ENCODE measurements at regions not wholly inside any gene's neighbourhood (a gene's known extent, or its start where the extent isn't known, plus 50 kb on each side); places are given as distances from the start of the nearest gene placed in this dataset.

DNA sequence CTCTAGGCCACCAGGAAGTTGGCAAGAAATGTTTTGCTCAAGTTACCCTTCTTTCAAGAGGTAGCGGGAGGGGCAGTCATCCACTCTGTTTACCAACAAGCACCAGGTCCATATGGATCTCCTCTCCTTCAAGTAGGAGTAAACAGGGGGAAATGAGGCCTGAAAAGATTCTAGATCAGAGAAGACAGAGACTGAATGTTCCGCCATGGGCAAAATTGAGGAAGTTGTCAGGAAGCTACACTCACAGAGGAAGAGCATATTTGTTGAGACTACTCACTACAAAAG is 81.6 kb downstream of the KLF15 start:
- DNase-seq (ENCODE audit: low read depth) = no peak
- TF ChIP-seq, protein P1, sequence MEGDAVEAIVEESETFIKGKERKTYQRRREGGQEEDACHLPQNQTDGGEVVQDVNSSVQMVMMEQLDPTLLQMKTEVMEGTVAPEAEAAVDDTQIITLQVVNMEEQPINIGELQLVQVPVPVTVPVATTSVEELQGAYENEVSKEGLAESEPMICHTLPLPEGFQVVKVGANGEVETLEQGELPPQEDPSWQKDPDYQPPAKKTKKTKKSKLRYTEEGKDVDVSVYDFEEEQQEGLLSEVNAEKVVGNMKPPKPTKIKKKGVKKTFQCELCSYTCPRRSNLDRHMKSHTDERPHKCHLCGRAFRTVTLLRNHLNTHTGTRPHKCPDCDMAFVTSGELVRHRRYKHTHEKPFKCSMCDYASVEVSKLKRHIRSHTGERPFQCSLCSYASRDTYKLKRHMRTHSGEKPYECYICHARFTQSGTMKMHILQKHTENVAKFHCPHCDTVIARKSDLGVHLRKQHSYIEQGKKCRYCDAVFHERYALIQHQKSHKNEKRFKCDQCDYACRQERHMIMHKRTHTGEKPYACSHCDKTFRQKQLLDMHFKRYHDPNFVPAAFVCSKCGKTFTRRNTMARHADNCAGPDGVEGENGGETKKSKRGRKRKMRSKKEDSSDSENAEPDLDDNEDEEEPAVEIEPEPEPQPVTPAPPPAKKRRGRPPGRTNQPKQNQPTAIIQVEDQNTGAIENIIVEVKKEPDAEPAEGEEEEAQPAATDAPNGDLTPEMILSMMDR (IDR thresholded peaks at IDR 0.05; ENCODE audit: insufficient read depth, low read depth, low read length, missing control alignments) = no peak
- no peak overlapping the region for H3K4me3 ChIP-seq (ENCODE audit: low read depth, low read length)

DNA sequence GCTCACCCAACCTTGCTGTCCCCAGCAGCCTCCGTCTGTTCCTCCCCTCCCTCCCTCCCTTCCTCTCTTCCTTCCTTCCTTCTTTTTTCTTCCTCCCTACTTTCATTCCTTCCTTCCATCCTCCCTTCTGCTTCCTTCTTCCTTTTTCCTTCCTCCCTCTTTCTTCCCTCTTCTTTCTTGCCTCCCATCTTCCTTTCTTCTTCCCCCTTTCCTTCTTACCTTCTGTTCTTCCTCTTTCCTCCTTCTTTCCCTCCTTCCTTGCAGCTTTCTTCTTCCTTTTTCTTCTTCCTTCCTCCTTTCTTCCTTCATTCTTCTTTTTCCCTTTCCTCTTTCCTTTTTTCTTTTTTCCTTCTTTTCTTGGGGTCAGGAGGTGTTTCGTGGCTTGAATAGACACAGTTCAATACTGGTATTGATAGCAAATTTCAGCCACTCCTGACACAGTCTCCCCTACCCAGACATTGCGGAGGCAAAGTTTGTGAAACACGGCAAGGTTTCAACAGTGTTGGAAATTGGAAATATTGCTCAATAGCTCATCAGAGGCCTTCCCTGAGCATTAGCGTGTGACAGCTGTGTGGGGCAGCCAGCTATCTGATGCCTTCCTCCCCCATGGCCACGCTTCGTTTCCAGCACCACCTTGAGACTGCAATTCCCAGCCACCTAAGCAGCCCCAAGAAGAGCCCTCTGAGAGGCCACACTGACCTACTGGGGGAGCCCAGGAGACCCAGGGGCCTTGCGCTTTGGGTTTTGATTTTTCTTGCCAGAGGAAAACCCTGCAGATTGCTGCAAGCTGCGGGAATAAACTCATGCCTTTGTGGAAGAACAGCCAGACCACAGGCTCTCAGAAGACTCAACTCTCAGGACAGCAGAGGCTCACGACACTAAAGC is 82.2 kb downstream of the KLF15 start:
- TF ChIP-seq, protein P1 (IDR thresholded peaks at IDR 0.05; ENCODE audit: insufficient read depth, low read depth, low read length, missing control alignments) = no peak
- DNase-seq (ENCODE audit: low read depth) = no peak
- H3K4me3 ChIP-seq (ENCODE audit: low read depth, low read length) = no peak overlapping the region

DNA sequence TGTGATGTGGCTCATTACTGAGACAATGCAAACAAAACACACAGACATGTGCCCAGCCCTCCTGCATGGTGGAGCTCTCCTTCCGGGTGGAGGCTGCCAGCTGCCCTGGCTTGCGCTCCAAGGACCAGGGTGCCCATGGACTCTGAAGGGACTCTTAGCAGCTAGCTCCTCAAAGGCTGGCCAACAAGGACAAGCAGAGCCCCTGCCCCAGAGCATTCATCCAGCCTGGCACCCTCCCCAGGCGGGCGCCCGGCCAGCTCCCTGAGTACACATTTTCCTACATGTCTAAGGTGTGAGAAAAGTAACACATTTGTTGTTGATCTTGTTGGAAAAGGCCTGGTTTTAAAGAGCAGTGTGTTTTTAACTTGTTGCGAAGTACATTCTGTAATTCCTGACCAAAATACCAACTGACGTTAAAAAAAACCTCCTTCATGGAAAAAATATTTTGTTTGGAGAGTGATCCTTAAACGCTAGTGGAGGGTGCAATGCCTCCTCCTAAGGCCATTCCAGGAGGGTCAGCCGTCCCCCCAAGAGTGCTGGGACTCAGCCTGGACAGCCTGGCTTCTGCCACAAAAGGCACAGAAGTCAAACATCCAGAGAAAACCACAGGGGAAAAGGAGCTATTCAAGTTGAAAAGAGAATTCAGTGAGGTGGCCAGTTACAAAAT is 86.9 kb downstream of the KLF15 start:
- no peak for DNase-seq (ENCODE audit: low read depth)
- TF ChIP-seq, protein P1 (IDR thresholded peaks at IDR 0.05; ENCODE audit: insufficient read depth, low read depth, low read length, missing control alignments) = no peak
- H3K4me3 ChIP-seq (ENCODE audit: low read depth, low read length) = no peak overlapping the region

DNA sequence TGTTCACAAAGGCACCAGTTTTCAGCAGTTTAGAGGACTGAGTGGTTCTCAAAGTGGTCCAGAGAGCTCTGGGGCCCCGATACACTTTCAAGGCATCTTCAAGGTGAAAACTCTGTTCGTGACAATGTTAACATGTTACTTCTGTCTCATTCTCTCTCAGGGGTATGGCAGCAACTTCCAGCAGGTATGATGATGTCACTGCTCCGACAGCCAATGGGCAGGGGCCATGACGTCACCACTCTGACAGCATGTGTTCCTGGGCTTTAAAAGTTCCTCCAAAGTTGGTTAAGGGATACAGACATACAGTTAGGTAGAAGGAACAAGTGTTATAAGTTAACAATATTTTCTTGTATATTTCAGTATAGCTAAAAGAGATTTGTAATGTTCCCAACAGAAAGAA is 87.9 kb downstream of the KLF15 start:
- no peak for DNase-seq (ENCODE audit: low read depth)
- H3K4me3 ChIP-seq (ENCODE audit: low read depth, low read length) = no peak overlapping the region
- TF ChIP-seq, protein P1 (IDR thresholded peaks at IDR 0.05; ENCODE audit: insufficient read depth, low read depth, low read length, missing control alignments) = no peak

DNA sequence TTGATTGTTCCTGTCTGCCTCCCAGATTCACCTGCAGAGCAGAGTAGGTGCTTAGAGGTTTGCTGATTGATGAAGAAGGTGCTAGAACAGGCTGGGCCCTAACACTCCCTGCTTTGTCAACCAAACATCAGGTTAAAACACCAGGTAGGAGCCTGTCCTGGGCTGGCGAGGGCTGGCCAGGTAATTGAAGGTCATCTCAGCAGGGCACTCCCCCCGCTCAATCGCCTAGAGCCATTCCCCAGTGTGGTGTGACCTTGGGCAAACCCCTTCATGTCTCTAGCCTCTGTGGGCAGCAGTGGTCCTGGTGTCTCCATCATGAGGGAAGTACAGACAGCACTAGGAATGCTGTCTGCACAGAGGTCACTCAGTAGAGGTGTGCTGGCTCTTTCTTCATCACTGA is 88.3 kb downstream of the KLF15 start:
- TF ChIP-seq, protein P1 (IDR thresholded peaks at IDR 0.05; ENCODE audit: insufficient read depth, low read depth, low read length, missing control alignments) = no peak
- no peak for DNase-seq (ENCODE audit: low read depth)
- no peak overlapping the region for H3K4me3 ChIP-seq (ENCODE audit: low read depth, low read length)

DNA sequence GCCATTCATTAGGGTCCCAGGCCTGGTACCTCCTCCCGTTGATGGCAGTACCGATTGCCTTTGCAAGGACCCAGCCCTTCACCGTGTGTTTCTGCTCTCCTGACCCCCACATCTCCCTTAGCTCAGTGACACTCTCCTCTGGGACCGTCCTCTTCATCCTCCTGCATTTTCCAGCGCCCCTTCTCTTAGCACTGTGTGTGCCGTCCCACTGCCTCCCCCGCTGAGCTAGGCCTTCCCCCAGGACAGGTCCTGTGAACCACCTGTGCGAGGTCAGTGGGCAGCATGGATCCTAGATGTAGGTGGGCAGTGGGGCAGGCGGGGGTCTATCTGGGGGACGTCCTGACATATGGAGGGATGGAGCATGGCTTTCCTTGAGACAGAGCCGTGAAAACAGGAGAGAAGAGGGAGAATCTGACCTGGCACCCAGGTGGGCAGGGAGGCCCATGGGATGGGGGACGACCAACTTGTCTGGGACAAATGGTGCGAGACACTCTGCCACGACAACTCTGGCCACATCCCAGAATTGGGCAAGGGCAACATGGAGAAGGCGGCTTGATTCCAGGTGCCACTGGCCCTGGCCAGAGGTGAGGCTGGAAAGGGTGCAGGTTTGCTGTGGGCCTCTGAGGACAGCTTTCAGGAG is 87.7 kb upstream of the ALDH1L1 start:
- TF ChIP-seq, protein P1 (IDR thresholded peaks at IDR 0.05; ENCODE audit: insufficient read depth, low read depth, low read length, missing control alignments) = no peak
- H3K4me3 ChIP-seq (ENCODE audit: low read depth, low read length) = no peak overlapping the region
- no peak for DNase-seq (ENCODE audit: low read depth)

Data from GM12865 (cell line).